GM10248 (cell line): ENCODE measurements at regions not wholly inside any gene's neighbourhood (a gene's known extent, or its start where the extent isn't known, plus 50 kb on each side); places are given as distances from the start of the nearest gene placed in this dataset.

Experiments used
- CTCF ChIA-PET: fragments of 300-600 bp; sonication (Branson Sonifier 250); formaldehyde crosslinking; extraction: SDS; loops from one replicate; lab custom pipeline; 2021; ENCODE audit warnings: antibody characterized with exemption; lab: Yijun Ruan, JAX
- POLR2A ChIA-PET: fragments of 350-650 bp; sonication (Branson Sonifier 250); formaldehyde crosslinking; extraction: SDS; loops from one replicate; lab custom pipeline; 2020; ENCODE audit warnings: antibody characterized with exemption; lab: Yijun Ruan, JAX
- DNase-seq: peaks from one replicate; pipeline ENCODE4 v3.0.0; 2012; ENCODE audit errors: extremely low spot score
- TF ChIP-seq, protein P1 (sequence below): IDR thresholded peaks from 2 replicates; pipeline ENCODE4 v1.5.1; 2012; ENCODE audit warnings: mild to moderate bottlenecking, low read depth; ENCODE audit errors: extremely low read depth, missing control alignments, control extremely low read depth

DNA sequence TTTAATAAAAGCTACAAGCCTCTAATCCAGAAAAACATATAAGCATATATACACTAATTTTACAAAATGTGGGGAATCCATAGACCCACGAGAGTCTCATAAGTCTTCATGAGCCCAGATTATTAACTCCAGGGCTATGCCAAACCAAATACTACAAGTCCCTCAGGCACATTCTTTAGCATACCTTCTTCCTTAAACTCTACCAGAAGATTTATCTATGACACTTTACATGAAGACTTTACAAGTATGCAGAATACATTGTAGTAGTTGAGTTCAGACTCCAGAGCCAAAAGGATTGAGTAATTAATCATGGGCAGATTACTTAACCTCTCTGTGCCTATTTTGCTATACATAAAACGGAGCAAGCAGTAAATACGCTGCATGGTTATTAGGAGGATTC, 793.7 kb upstream of the ADGRL2 start:
- DNase-seq, result no peak
- TF ChIP-seq, protein P1, sequence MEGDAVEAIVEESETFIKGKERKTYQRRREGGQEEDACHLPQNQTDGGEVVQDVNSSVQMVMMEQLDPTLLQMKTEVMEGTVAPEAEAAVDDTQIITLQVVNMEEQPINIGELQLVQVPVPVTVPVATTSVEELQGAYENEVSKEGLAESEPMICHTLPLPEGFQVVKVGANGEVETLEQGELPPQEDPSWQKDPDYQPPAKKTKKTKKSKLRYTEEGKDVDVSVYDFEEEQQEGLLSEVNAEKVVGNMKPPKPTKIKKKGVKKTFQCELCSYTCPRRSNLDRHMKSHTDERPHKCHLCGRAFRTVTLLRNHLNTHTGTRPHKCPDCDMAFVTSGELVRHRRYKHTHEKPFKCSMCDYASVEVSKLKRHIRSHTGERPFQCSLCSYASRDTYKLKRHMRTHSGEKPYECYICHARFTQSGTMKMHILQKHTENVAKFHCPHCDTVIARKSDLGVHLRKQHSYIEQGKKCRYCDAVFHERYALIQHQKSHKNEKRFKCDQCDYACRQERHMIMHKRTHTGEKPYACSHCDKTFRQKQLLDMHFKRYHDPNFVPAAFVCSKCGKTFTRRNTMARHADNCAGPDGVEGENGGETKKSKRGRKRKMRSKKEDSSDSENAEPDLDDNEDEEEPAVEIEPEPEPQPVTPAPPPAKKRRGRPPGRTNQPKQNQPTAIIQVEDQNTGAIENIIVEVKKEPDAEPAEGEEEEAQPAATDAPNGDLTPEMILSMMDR, result no peak
- ChIA-PET POLR2A (no interaction called here), CTCF (interaction anchor here (1.6 kb wide), 1 partner anchor 10 kb away, joined by 5 read pairs; no protein-coding TSS in a partner anchor)

DNA sequence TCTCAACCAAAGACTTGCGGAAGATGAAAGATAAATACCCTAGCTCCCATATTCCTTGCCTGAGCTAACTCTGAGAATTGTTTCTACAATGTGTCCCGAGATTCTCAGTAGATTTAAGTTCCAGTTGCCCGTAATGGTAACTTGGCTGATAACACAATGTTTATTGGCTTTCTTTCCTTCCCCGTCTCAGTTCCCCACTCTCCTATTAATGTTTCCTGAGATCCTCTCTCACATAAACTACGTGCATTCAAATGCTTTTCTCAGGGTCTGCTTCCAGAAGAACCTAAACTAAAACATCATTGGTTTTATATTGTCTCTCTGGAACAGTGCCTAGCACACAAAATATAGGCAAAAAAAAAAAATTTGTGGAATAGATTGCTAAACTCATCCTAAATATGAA, 794.2 kb upstream of the ADGRL2 start:
- CTCF ChIA-PET, result interaction anchor here (1.6 kb wide), 1 partner anchor 10 kb away, joined by 5 read pairs; no protein-coding TSS in a partner anchor
- TF ChIP-seq, protein P1, result no peak
- no peak for DNase-seq
- POLR2A ChIA-PET, result no interaction called here

DNA sequence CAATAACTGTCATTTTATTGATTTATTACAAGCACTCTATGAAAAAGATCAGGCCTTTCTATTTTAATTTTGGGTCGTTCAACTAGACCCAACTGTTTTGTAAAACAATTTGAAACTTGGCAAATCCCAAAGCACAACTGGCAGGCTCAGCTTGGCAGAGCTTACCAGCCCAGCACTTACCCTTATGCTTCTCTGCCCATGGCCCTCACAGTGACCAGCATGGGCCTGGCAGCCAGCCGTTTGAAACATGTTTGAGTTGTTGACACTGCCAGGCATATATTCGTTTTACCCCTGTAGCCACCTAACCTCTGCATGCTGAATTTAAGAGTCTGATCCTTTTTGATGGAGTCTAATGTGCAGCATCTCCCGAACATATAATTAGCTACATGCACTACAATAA, 796.7 kb upstream of the ADGRL2 start:
- ChIA-PET POLR2A (no interaction called here), CTCF (no interaction called here)
- TF ChIP-seq, protein P1, result no peak
- no peak for DNase-seq

DNA sequence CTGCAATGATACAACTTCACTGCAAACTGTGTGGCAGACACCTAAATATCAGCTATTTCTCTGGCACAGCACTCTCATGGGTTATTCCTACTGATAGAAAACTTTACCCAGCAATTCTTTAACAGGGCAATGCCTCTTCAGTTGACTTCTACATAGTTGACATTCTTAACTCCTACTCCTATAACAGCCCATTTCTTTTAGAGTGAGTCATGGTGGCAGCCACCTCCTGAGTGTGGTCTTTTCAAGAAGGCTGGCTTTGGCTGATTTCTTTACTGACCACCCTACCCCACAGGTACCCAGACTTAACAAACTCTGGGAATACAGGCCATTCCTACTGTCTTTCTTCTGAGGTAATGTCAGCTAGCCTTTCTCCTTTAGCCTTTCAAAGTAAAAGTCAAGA, 805.8 kb upstream of the ADGRL2 start:
- POLR2A ChIA-PET, result no interaction called here
- CTCF ChIA-PET, result interaction anchor here (1.3 kb wide), 1 partner anchor 11 kb away, joined by 4 read pairs; no protein-coding TSS in a partner anchor
- no peak for DNase-seq
- TF ChIP-seq, protein P1, result no peak

DNA sequence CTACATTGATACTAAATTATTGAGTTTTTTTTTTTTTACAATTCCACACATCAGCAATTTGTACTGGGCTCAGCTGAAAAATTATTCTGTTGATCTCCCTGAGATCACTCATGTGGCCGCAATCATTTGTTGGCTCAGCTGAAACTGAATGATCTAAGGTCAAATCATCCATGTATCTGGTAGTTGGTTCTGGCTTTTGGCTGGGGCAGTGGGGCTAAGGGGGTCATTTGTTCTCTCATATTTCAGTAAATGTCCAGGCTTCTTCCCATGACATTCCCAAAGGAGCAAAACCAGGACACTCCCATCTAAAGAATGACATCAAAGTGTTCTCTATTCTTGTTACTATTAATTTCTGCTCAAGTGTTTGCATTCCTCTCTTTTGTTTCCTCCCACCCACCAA, 806.7 kb upstream of the ADGRL2 start:
- CTCF ChIA-PET, result no interaction called here
- TF ChIP-seq, protein P1, result no peak
- DNase-seq, result no peak
- POLR2A ChIA-PET, result no interaction called here

DNA sequence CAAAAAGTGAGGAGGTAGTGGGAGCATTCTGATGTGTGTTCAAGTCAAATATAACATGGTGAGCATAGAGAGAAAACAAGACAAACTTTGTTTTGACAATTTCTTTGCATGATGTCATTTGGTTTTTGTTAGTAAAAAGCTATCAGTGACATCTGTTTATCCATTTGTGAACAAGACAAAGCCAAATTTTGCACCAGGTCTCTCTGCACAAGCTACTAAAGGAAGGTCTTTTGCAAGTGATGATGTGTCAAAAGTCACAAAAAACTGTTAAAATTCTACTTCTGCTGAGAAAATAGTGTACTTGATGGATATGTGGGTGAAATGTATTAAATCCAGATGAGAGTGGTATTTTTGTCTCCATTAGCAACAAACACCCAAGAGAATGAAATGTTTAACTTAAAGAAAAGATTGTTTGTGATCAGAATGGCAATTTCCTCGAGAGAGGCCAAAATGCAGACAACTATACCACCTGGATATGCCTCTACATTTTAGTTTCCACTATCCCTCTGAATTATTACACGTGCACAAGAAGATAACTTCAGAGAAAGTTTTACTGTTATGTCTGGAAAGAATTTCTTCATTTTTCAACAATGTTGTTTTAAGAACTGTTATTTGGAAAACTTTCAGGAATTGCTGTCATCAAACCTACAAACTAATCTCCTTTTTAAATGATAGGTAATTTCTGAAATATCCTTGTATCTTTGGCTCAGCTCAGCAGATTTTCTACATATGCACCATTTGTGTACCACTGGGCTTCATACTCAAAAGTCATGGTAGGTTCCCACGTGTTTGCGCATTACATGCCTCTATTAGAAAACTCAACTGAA, 807.4 kb upstream of the ADGRL2 start:
- DNase-seq, result no peak
- ChIA-PET CTCF (no interaction called here), POLR2A (no interaction called here)
- TF ChIP-seq, protein P1, result no peak
